ENCODE measurements at regions not wholly inside any gene's neighbourhood (a gene's known extent, or its start where the extent isn't known, plus 50 kb on each side); places are given as distances from the start of the nearest gene placed in this dataset.

GRCh38 chr5:14956423-14957046 is 85.0 kb upstream of the ANKH start:
- intact Hi-C loops (cut with DNase I; ENCODE audit: low total_unique reads): loop anchor here (10.0 kb wide), 1 partner anchor 48 kb away; no protein-coding TSS in a partner anchor
- Histone ChIP-seq H3K4me3 (no peak overlapping the region), H3K27ac (no peak overlapping the region), H3K4me1 (no peaks in the 10 kb centered on the region), H3K9me3 (no peaks in the 10 kb centered on the region), H3K36me3 (no peaks in the 10 kb centered on the region), H3K27me3 (replicated peaks in 1 of 7) (no peaks in the 10 kb centered on the region)
- whole genome bisulfite sequencing, 5 donors: 80 to 94% (median 85%) methylated on average over 6 of the region's 6 CpGs
- DNase-seq: no peak
- no peak for TF ChIP-seq POLR2A (IDR thresholded peaks at IDR 0.05)
- no peak for TF ChIP-seq CTCF (IDR thresholded peaks at IDR 0.05 in 8 of 11, conservative IDR thresholded peaks at IDR 0.05 in 3 of 11)
- TF ChIP-seq POLR2AphosphoS5 (IDR thresholded peaks at IDR 0.05): no peak

- intact Hi-C loops (cut with DNase I; ENCODE audit: low total_unique reads): loop anchor here (10.0 kb wide), 1 partner anchor 50 kb away; no protein-coding TSS in a partner anchor
- no peak overlapping the region for H3K4me3 ChIP-seq
- no peaks in the 10 kb centered on the region for H3K4me1 ChIP-seq
- H3K27ac ChIP-seq: no peak overlapping the region
- H3K27me3 ChIP-seq (replicated peaks in 1 of 7): no peaks in the 10 kb centered on the region
- no peaks in the 10 kb centered on the region for H3K36me3 ChIP-seq
- DNase-seq: no peak
- WGBS, 5 donors: 79 to 93% (median 89%) methylated on average over 9 of the region's 9 CpGs
- H3K9me3 ChIP-seq: no peaks in the 10 kb centered on the region
- TF ChIP-seq POLR2AphosphoS5 (IDR thresholded peaks at IDR 0.05): no peak
- TF ChIP-seq POLR2A (IDR thresholded peaks at IDR 0.05): no peak
- TF ChIP-seq CTCF (IDR thresholded peaks at IDR 0.05 in 8 of 11, conservative IDR thresholded peaks at IDR 0.05 in 3 of 11): no peak
Measured at GRCh38 chr5:14954616-14955343, 83.2 kb upstream of the ANKH start.

- intact Hi-C loops (cut with DNase I; ENCODE audit: low total_unique reads): loop anchor here (10.0 kb wide), 1 partner anchor 51 kb away; no protein-coding TSS in a partner anchor
- no peaks in the 10 kb centered on the region for H3K27me3 ChIP-seq (replicated peaks in 1 of 7)
- no peak overlapping the region for H3K4me3 ChIP-seq
- no peaks in the 10 kb centered on the region for H3K9me3 ChIP-seq
- no peak for TF ChIP-seq CTCF (IDR thresholded peaks at IDR 0.05 in 8 of 11, conservative IDR thresholded peaks at IDR 0.05 in 3 of 11)
- no peak for TF ChIP-seq POLR2AphosphoS5 (IDR thresholded peaks at IDR 0.05)
- TF ChIP-seq POLR2A (IDR thresholded peaks at IDR 0.05): no peak
- no peaks in the 10 kb centered on the region for H3K36me3 ChIP-seq
- H3K4me1 ChIP-seq: no peaks in the 10 kb centered on the region
- no peak overlapping the region for H3K27ac ChIP-seq
- DNase-seq: no peak
- 84 to 95% (median 90%) methylated on average over 1 of the region's 1 CpG for WGBS, 5 donors
Measured at GRCh38 chr5:14954216-14954615, 82.6 kb upstream of the ANKH start.

DNA sequence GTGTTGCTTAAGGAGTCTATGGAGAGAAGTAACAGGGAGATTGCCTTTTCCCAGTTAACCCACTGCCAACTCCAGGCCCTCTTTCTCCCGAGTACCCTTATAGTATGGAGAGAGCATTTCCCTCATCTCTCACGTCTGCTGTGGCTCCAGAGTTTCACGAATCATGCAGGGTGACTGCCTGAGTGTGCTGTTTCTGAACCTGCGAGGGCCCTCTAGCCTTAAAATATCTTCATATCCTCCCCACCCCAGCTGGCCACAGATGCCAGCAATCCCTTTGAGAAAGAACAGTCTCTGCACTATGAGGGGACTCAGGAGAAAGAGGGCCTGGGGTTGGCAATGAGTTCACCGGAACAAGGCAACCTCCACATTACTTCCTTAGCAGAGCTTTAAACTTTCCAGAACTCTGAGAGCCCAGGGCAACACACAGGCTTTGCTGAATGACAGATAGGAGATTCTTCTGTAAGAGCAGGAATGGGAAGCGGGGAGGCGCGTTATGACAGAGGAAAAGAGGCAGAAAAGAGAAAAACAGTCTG is 81.6 kb upstream of the ANKH start:
- H3K27me3 ChIP-seq (replicated peaks in 1 of 7): no peaks in the 10 kb centered on the region
- intact Hi-C loops (cut with DNase I; ENCODE audit: low total_unique reads): loop anchor here (10.0 kb wide), 1 partner anchor 52 kb away; no protein-coding TSS in a partner anchor
- no peaks in the 10 kb centered on the region for H3K4me1 ChIP-seq
- no peak for DNase-seq
- H3K9me3 ChIP-seq: no peaks in the 10 kb centered on the region
- H3K36me3 ChIP-seq: no peaks in the 10 kb centered on the region
- WGBS, 5 donors: 77 to 91% (median 85%) methylated on average over 8 of the region's 8 CpGs
- H3K4me3 ChIP-seq: no peak overlapping the region
- TF ChIP-seq POLR2AphosphoS5 (IDR thresholded peaks at IDR 0.05) (no peak), CTCF (IDR thresholded peaks at IDR 0.05 in 8 of 11, conservative IDR thresholded peaks at IDR 0.05 in 3 of 11) (no peak), POLR2A (IDR thresholded peaks at IDR 0.05) (no peak)
- no peak overlapping the region for H3K27ac ChIP-seq

Measured in spleen (tissue), 11 donors.